GM20000 (cell line): ENCODE measurements at regions not wholly inside any gene's neighbourhood (a gene's known extent, or its start where the extent isn't known, plus 50 kb on each side); places are given as distances from the start of the nearest gene placed in this dataset.

Experiments
- DNase-seq: peaks from one replicate; pipeline ENCODE4 v3.0.0; 2012; ENCODE audit warnings: low spot score
- CTCF ChIP-seq: IDR thresholded peaks from 2 replicates; pipeline ENCODE4 v1.5.1; 2012; ENCODE audit warnings: mild to moderate bottlenecking, control low read depth; ENCODE audit errors: extremely low read depth, missing control alignments

- DNase-seq = no peak
- TF ChIP-seq CTCF = no peak
Measured at GRCh38 chr10:78471723-78472550, 438.3 kb downstream of the RPS24 start.

GRCh38 chr10:78472551-78472890 lies 438.9 kb downstream of the RPS24 start:
- TF ChIP-seq CTCF = no peak
- DNase-seq = no peak

GRCh38 chr10:78473006-78473405 lies 439.3 kb downstream of the RPS24 start:
- TF ChIP-seq CTCF = no peak
- no peak for DNase-seq

- no peak for DNase-seq
- no peak for TF ChIP-seq CTCF
Measured at GRCh38 chr10:78474743-78475142, 441.1 kb downstream of the RPS24 start.

GRCh38 chr10:78475437-78475836 lies 441.8 kb downstream of the RPS24 start:
- TF ChIP-seq CTCF = no peak
- no peak for DNase-seq

GRCh38 chr10:78476156-78476555 lies 442.5 kb downstream of the RPS24 start:
- no peak for DNase-seq
- TF ChIP-seq CTCF = no peak

GRCh38 chr10:78476844-78477243 lies 443.2 kb downstream of the RPS24 start:
- TF ChIP-seq CTCF = no peak
- DNase-seq = no peak
